Parathyroid adenoma (tissue), 2 donors: ENCODE measurements at regions not wholly inside any gene's neighbourhood (a gene's known extent, or its start where the extent isn't known, plus 50 kb on each side); places are given as distances from the start of the nearest gene placed in this dataset.

Source experiments
- H2AFZ ChIP-seq: fragments of 300-600 bp; sonication (generic); one replicate; pipeline ENCODE4 v1.7.0; 2017; ENCODE audit warnings: antibody characterized with exemption, mild to moderate bottlenecking
- H3K27ac ChIP-seq: fragments of 300-600 bp; sonication (generic); one replicate; pipeline ENCODE4 v1.7.0; 2017
- H3K27me3 ChIP-seq: fragments of 300-600 bp; sonication (generic); one replicate; pipeline ENCODE4 v1.7.0; 2017; ENCODE audit warnings: low read length; ENCODE audit not compliant: control insufficient read depth, insufficient read depth
- H3K36me3 ChIP-seq: fragments of 300-600 bp; sonication (generic); one replicate; pipeline ENCODE4 v1.7.0; 2017; ENCODE audit warnings: low read length; ENCODE audit not compliant: control insufficient read depth, insufficient read depth
- H3K4me1 ChIP-seq: fragments of 300-600 bp; sonication (generic); one replicate; pipeline ENCODE4 v1.7.0; 2017; ENCODE audit warnings: control low read depth
- H3K4me2 ChIP-seq: fragments of 300-600 bp; sonication (generic); one replicate; pipeline ENCODE4 v1.7.0; 2017; ENCODE audit warnings: low read length
- H3K4me3 ChIP-seq: fragments of 300-600 bp; sonication (generic); one replicate; pipeline ENCODE4 v1.7.0; 2017; ENCODE audit warnings: low read depth, low read length
- H3K79me2 ChIP-seq: fragments of 300-600 bp; sonication (generic); one replicate; pipeline ENCODE4 v1.7.0; 2017; ENCODE audit warnings: control low read depth
- H3K9ac ChIP-seq: fragments of 300-600 bp; sonication (generic); one replicate; pipeline ENCODE4 v1.7.0; 2017; ENCODE audit warnings: mild to moderate bottlenecking
- H3K9me3 ChIP-seq: fragments of 300-600 bp; sonication (generic); one replicate; pipeline ENCODE4 v1.7.0; 2017; ENCODE audit warnings: low read length; ENCODE audit not compliant: control insufficient read depth
- CTCF ChIP-seq: fragments of 300-600 bp; sonication (generic); IDR thresholded peaks from one replicate; pipeline ENCODE4 v1.7.0; 2017; ENCODE audit warnings: antibody characterized with exemption, mild to moderate bottlenecking
- donor health status: primary hyperparathyroidism.

DNA sequence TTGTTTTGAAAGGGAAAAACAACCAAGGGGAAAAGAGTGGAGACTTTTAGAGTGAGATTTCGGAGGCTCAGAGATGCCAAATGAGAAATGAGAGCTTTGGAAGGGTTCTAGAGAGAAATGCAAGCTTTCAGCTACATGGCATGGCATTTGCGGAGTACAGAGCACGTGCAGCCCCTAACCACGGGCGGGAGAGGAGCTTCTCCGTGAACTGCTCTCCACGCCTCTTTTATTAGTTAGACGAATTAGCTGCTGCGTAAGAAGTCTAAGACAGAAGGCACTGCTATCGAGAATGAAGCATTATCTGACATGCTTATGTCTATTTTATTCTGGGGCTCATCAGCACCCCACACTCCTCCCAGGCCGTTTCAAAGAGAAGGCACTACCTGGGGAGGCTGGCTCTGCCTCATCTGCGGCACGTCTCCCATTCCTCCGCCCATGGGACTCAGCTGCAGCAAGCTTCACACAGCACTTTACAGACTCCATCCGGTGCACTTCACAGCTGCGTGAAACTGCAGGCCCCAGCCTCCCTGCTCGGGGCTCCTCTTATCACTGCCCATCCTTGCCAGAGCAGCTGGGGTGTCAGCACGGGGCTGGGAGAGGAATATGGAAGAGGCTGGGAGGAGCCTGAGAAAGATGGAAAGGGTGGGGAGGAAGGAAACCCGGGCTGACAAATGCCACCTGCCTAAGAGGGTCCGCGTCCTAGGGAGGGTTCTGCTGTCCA, 207.3 kb upstream of the APCDD1 start:
- Histone ChIP-seq H3K27me3 (no peaks in the 10 kb centered on the region), H2AFZ (peak overlapping the region; percentile 25), H3K4me2 (no peak overlapping the region), H3K9ac (no peak overlapping the region), H3K9me3 (no peaks in the 10 kb centered on the region), H3K27ac (no peak overlapping the region), H3K4me3 (no peak overlapping the region), H3K79me2 (no peaks in the 10 kb centered on the region), H3K36me3 (no peaks in the 10 kb centered on the region), H3K4me1 (no peaks in the 10 kb centered on the region)
- no peak for TF ChIP-seq CTCF

GRCh38 chr18:10247742-10248082, 206.7 kb upstream of the APCDD1 start:
- Histone ChIP-seq H3K4me1 (no peaks in the 10 kb centered on the region), H3K9me3 (no peaks in the 10 kb centered on the region), H3K4me3 (no peak overlapping the region), H3K27me3 (no peaks in the 10 kb centered on the region), H3K79me2 (no peaks in the 10 kb centered on the region), H3K4me2 (no peak overlapping the region), H3K9ac (no peak overlapping the region), H3K27ac (no peak overlapping the region), H2AFZ (no peak overlapping the region), H3K36me3 (no peaks in the 10 kb centered on the region)
- no peak for TF ChIP-seq CTCF

DNA sequence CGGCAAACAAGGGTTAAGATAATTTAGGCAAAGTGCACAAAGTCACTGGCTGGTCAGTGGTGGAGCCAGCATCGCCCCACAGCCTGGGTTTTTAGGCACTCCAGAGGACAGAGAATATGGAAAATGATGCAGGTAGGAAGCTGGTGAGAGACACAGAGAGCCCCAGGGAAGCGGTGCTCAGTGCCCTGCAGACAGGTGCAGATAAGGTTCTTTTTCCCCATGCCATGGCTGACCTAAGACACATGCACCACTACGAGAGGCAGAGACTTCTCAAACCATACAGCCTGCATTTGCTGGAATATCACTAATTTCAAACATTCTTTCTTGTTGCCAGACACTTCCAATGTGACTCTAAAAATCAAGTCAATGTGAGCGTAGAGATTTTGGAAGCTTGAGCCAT, 205.7 kb upstream of the APCDD1 start:
- Histone ChIP-seq H3K27ac (no peak overlapping the region), H2AFZ (no peak overlapping the region), H3K4me2 (no peak overlapping the region), H3K36me3 (no peaks in the 10 kb centered on the region), H3K4me1 (no peaks in the 10 kb centered on the region), H3K9me3 (no peaks in the 10 kb centered on the region), H3K9ac (no peak overlapping the region), H3K27me3 (no peaks in the 10 kb centered on the region), H3K4me3 (no peak overlapping the region), H3K79me2 (no peaks in the 10 kb centered on the region)
- no peak for TF ChIP-seq CTCF

DNA sequence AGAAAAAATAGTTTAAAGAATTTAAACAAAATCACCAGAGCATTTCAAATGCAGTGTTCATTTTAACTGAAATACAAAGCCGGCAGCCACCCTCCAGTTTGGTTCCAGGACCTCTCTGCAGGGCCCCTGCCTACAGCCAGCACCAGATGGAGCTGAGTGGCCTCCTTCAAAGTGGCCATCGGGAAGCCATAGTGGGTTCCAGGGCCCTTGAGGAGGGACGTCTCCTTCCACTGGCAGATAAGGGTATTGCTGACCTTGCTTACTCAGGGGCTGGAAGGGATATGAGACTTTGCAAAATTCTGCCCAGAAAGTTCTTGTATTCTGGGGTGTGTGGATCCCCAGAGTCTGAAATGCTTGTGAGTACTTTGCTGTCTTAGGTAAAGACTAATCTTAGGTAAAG, 205.2 kb upstream of the APCDD1 start:
- Histone ChIP-seq H3K79me2 (no peaks in the 10 kb centered on the region), H3K27ac (no peak overlapping the region), H3K4me2 (no peak overlapping the region), H3K4me1 (no peaks in the 10 kb centered on the region), H2AFZ (no peak overlapping the region), H3K9ac (no peak overlapping the region), H3K36me3 (no peaks in the 10 kb centered on the region), H3K27me3 (no peaks in the 10 kb centered on the region), H3K4me3 (no peak overlapping the region), H3K9me3 (no peaks in the 10 kb centered on the region)
- TF ChIP-seq CTCF: no peak

- no peak for TF ChIP-seq CTCF
- Histone ChIP-seq H3K4me2 (no peak overlapping the region), H3K4me3 (no peak overlapping the region), H3K4me1 (no peaks in the 10 kb centered on the region), H2AFZ (no peak overlapping the region), H3K36me3 (no peaks in the 10 kb centered on the region), H3K9me3 (no peaks in the 10 kb centered on the region), H3K27ac (no peak overlapping the region), H3K79me2 (no peaks in the 10 kb centered on the region), H3K27me3 (no peaks in the 10 kb centered on the region), H3K9ac (no peak overlapping the region)
Measured at GRCh38 chr18:10249801-10250200, 204.6 kb upstream of the APCDD1 start.
